SU-DHL-6 (cell line): ENCODE measurements at regions not wholly inside any gene's neighbourhood (a gene's known extent, or its start where the extent isn't known, plus 50 kb on each side); places are given as distances from the start of the nearest gene placed in this dataset.

Experiments
- EZH2phosphoT487 ChIP-seq: fragments of 200-600 bp; sonication (generic), shearing (Covaris generic); conservative IDR thresholded peaks from 2 replicates; pipeline ENCODE4 v1.6.1; 2018; ENCODE audit warnings: mild to moderate bottlenecking, antibody characterized with exemption, low read length, moderate library complexity, mixed read lengths
- TF ChIP-seq, protein P1 (sequence below): fragments of 200-600 bp; sonication (generic); IDR thresholded peaks from one replicate; pipeline ENCODE4 v1.5.1; 2017; ENCODE audit warnings: antibody characterized with exemption, mild to moderate bottlenecking, low read length, moderate library complexity; ENCODE audit not compliant: insufficient read depth, poor library complexity, severe bottlenecking

DNA sequence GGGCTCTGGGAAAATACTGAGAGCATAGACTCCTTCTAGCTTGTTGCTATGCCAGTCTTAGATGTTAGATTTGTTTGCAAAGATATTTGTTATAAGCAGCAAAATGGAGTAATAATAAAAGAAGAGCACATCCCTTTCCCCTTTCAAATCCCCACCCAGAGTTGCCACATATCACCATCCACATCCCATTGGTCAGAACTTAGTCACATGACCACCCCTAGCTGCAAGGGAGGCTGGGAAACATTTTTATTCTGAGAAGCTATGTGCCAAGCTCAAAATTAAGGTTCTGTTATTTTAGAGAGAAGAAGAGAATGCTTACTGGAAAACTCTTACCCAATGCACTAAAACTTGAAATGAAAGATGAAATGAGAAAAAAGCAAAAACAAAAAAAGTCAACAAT lies 193.9 kb upstream of the MVB12B start:
- TF ChIP-seq, protein P1, sequence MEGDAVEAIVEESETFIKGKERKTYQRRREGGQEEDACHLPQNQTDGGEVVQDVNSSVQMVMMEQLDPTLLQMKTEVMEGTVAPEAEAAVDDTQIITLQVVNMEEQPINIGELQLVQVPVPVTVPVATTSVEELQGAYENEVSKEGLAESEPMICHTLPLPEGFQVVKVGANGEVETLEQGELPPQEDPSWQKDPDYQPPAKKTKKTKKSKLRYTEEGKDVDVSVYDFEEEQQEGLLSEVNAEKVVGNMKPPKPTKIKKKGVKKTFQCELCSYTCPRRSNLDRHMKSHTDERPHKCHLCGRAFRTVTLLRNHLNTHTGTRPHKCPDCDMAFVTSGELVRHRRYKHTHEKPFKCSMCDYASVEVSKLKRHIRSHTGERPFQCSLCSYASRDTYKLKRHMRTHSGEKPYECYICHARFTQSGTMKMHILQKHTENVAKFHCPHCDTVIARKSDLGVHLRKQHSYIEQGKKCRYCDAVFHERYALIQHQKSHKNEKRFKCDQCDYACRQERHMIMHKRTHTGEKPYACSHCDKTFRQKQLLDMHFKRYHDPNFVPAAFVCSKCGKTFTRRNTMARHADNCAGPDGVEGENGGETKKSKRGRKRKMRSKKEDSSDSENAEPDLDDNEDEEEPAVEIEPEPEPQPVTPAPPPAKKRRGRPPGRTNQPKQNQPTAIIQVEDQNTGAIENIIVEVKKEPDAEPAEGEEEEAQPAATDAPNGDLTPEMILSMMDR = no peak
- no peak for TF ChIP-seq EZH2phosphoT487
